ENCODE measurements at regions not wholly inside any gene's neighbourhood (a gene's known extent, or its start where the extent isn't known, plus 50 kb on each side); places are given as distances from the start of the nearest gene placed in this dataset.

GRCh38 chr3:110910346-110910955, 161.2 kb upstream of the NECTIN3 start:
- H3K27ac ChIP-seq: no peak overlapping the region
- TF ChIP-seq ZFX (IDR thresholded peaks at IDR 0.05): no peak
- TF ChIP-seq, protein P1, sequence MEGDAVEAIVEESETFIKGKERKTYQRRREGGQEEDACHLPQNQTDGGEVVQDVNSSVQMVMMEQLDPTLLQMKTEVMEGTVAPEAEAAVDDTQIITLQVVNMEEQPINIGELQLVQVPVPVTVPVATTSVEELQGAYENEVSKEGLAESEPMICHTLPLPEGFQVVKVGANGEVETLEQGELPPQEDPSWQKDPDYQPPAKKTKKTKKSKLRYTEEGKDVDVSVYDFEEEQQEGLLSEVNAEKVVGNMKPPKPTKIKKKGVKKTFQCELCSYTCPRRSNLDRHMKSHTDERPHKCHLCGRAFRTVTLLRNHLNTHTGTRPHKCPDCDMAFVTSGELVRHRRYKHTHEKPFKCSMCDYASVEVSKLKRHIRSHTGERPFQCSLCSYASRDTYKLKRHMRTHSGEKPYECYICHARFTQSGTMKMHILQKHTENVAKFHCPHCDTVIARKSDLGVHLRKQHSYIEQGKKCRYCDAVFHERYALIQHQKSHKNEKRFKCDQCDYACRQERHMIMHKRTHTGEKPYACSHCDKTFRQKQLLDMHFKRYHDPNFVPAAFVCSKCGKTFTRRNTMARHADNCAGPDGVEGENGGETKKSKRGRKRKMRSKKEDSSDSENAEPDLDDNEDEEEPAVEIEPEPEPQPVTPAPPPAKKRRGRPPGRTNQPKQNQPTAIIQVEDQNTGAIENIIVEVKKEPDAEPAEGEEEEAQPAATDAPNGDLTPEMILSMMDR (conservative IDR thresholded peaks at IDR 0.05): no peak

DNA sequence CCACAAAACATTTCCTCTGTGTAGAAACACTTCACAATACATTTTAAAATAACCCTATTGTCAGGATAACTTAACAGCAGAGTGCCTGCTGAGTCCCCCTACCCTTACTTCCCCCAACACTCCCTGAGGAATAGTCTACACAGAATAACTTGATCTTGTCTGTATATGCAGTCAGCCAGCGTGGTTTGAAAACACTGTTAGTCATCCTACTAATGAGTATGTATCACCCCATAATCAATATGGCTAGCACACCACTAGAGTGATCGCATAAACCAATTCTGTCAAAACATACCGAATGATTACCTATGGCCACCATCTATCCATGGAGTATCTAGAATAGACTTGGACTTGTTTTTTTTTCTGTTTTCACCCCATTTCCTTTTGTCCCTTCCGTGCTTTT, 152.7 kb upstream of the NECTIN3 start:
- H3K27ac ChIP-seq: no peak overlapping the region
- TF ChIP-seq ZFX (IDR thresholded peaks at IDR 0.05): no peak
- TF ChIP-seq, protein P1 (conservative IDR thresholded peaks at IDR 0.05): no peak

GRCh38 chr3:110925798-110926197, 145.8 kb upstream of the NECTIN3 start:
- TF ChIP-seq, protein P1 (conservative IDR thresholded peaks at IDR 0.05): no peak
- TF ChIP-seq ZFX (IDR thresholded peaks at IDR 0.05): no peak
- H3K27ac ChIP-seq: no peak overlapping the region

DNA sequence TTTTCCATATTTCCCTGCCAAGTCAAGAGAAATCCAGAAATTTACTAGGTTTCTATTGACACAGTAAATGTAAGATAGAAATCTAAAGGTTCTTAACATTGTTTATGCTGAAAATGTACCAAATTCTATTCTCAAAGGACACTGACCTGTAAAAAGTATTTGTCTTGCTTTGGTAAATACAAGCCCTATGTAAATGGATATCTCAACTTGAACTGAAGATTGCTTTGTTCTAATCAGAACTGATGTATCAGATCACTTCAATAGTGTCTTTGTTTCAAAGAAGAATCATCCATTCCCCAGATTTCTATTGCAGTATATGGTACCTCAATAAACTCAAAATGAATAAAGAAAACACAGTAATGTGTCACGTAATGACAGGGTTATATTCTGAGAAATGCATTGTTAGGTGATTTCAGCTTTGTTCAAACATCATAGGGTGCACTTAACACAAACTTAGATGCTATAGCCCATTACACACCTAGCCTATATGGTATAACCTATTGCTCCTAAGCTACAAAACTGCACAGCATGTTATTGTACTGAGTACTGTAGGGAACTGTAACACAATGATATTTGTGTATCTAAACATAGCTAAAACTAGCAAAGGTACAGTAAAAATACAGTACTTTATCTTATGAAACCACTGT, 143.5 kb upstream of the NECTIN3 start:
- no peak for TF ChIP-seq ZFX (IDR thresholded peaks at IDR 0.05)
- TF ChIP-seq, protein P1 (conservative IDR thresholded peaks at IDR 0.05): no peak
- H3K27ac ChIP-seq: no peak overlapping the region

GRCh38 chr3:110929816-110930215, 141.8 kb upstream of the NECTIN3 start:
- TF ChIP-seq, protein P1 (conservative IDR thresholded peaks at IDR 0.05): no peak
- no peak for TF ChIP-seq ZFX (IDR thresholded peaks at IDR 0.05)
- no peak overlapping the region for H3K27ac ChIP-seq

DNA sequence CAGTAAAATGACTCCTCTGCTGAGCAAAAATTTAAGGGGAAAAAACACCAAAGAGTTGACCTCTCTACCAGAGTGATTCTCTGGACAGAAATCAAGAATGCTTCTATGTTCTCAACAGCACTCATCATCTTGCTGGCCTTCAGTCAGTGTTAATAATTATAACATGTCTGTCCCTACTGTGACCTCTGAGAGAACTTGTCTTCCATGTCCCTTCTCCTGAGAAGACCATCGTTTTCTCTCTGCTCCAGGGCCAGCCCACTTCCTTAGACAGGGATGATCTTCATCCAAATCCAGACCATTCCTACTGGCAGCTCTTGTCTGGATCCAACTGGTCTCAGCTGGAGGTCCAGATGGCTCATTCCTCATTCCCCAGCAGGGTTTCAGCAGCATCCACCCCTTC, 139.0 kb upstream of the NECTIN3 start:
- no peak overlapping the region for H3K27ac ChIP-seq
- TF ChIP-seq, protein P1 (conservative IDR thresholded peaks at IDR 0.05): no peak
- TF ChIP-seq ZFX (IDR thresholded peaks at IDR 0.05): no peak

DNA sequence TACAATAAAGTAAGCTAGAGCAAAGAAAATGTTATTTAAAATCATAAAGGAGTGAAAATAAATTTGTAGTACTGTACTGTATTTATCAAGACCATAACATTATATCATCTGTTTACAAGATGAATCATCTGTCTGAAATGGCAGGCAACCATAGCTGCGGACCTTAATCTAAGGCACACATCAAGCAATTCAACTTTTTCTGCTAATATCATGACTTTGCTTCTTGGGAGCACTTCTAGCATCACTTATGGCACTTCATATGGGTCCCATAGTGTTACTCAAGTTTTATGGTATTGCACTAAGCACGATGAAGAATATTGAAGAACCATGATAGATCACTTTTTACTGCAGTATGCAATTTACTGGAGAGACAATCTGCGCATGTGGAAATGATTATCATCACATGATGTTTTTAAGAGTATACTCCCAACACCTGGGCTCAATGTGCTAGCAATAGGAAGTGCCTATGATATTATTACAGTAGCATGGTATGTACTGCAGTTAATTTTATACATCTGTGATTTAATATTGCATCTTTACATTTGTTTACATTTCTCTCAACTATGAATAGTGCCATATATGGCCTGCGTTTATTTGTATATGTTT, 137.7 kb upstream of the NECTIN3 start:
- TF ChIP-seq ZFX (IDR thresholded peaks at IDR 0.05): no peak
- TF ChIP-seq, protein P1 (conservative IDR thresholded peaks at IDR 0.05): no peak
- no peak overlapping the region for H3K27ac ChIP-seq
